Karpas-422 (cell line): ENCODE measurements at regions not wholly inside any gene's neighbourhood (a gene's known extent, or its start where the extent isn't known, plus 50 kb on each side); places are given as distances from the start of the nearest gene placed in this dataset.

Source experiments
- DNase-seq: peaks from one replicate; pipeline ENCODE4 v3.0.0-alpha.2; 2015
- H2AFZ ChIP-seq: fragments of 200-600 bp; sonication (generic); 2 replicates; pipeline ENCODE4 v1.6.1; 2014; ENCODE audit warnings: antibody characterized with exemption, low read length, mixed read lengths
- H3K27ac ChIP-seq: fragments of 200-600 bp; sonication (generic); 2 replicates; pipeline ENCODE4 v1.5.1; 2014; ENCODE audit warnings: mild to moderate bottlenecking, low read length, moderate library complexity
- H3K27me3 ChIP-seq: fragments of 200-600 bp; sonication (generic); 2 replicates; pipeline ENCODE4 v1.6.1; 2014; ENCODE audit warnings: low read length, mixed read lengths
- H3K36me3 ChIP-seq: fragments of 200-600 bp; sonication (generic); 2 replicates; pipeline ENCODE4 v1.6.1; 2014; ENCODE audit warnings: low read length, mixed read lengths; ENCODE audit not compliant: insufficient read depth
- H3K4me1 ChIP-seq: fragments of 200-600 bp; sonication (generic); 2 replicates; pipeline ENCODE4 v1.6.1; 2014; ENCODE audit warnings: mild to moderate bottlenecking, low read length, mixed read lengths
- H3K4me2 ChIP-seq: fragments of 200-600 bp; sonication (generic); 2 replicates; pipeline ENCODE4 v1.6.1; 2014; ENCODE audit warnings: low read length, low read depth, mild to moderate bottlenecking; ENCODE audit not compliant: poor library complexity, severe bottlenecking
- H3K4me3 ChIP-seq: fragments of 200-600 bp; sonication (generic); 2 replicates; pipeline ENCODE4 v1.5.1; 2014; ENCODE audit warnings: mild to moderate bottlenecking, antibody characterized with exemption, low read length, mixed read lengths
- H3K79me2 ChIP-seq: fragments of 200-600 bp; sonication (generic); 2 replicates; pipeline ENCODE4 v1.6.1; 2014; ENCODE audit warnings: mild to moderate bottlenecking, low read length, mixed read lengths
- H3K9ac ChIP-seq: fragments of 200-600 bp; sonication (generic); 2 replicates; pipeline ENCODE4 v1.6.0; 2014; ENCODE audit warnings: low read length
- H3K9me2 ChIP-seq: fragments of 200-600 bp; sonication (generic), shearing (Covaris generic); replicated peaks from 2 replicates; pipeline ENCODE4 v1.6.0; 2014; ENCODE audit warnings: mild to moderate bottlenecking, low read length, moderate library complexity; ENCODE audit not compliant: insufficient read depth
- H3K9me3 ChIP-seq: fragments of 300-700, 200-600 bp; sonication (generic); 2 replicates; pipeline ENCODE4 v1.6.1; 2014; ENCODE audit warnings: low read length, mixed read lengths
- H4K20me1 ChIP-seq: fragments of 200-600 bp; sonication (generic); 2 replicates; pipeline ENCODE4 v1.6.1; 2014; ENCODE audit warnings: mild to moderate bottlenecking, antibody characterized with exemption, low read length, low read depth; ENCODE audit not compliant: insufficient read depth

GRCh38 chr13:40376867-40377535 is 289.4 kb downstream of the FOXO1 start:
- Histone ChIP-seq H3K9me2 (no peaks in the 10 kb centered on the region), H3K9me3 (no peaks in the 10 kb centered on the region), H3K4me2 (no peak overlapping the region), H3K9ac (no peak overlapping the region), H3K79me2 (no peaks in the 10 kb centered on the region), H3K4me3 (no peak overlapping the region), H4K20me1 (no peaks in the 10 kb centered on the region), H3K27me3 (no peaks in the 10 kb centered on the region), H2AFZ (no peak overlapping the region), H3K27ac (no peak overlapping the region), H3K36me3 (no peaks in the 10 kb centered on the region), H3K4me1 (peaks cover 4% of the 10 kb centered on the region)
- no peak for DNase-seq

- H3K4me3 ChIP-seq, result no peak overlapping the region
- no peak overlapping the region for H3K4me2 ChIP-seq
- no peak overlapping the region for H3K27ac ChIP-seq
- no peak overlapping the region for H2AFZ ChIP-seq
- H3K27me3 ChIP-seq, result no peaks in the 10 kb centered on the region
- peaks cover 4% of the 10 kb centered on the region for H3K4me1 ChIP-seq
- H3K36me3 ChIP-seq, result no peaks in the 10 kb centered on the region
- H3K9ac ChIP-seq, result no peak overlapping the region
- H3K9me3 ChIP-seq, result no peaks in the 10 kb centered on the region
- DNase-seq, result no peak
- H3K9me2 ChIP-seq, result no peaks in the 10 kb centered on the region
- no peaks in the 10 kb centered on the region for H4K20me1 ChIP-seq
- no peaks in the 10 kb centered on the region for H3K79me2 ChIP-seq
Measured at GRCh38 chr13:40377783-40378182, 288.7 kb downstream of the FOXO1 start.

- Histone ChIP-seq H3K4me2 (no peak overlapping the region), H3K27me3 (no peaks in the 10 kb centered on the region), H3K4me1 (peaks cover 4% of the 10 kb centered on the region), H3K9ac (no peak overlapping the region), H3K9me2 (no peaks in the 10 kb centered on the region), H3K4me3 (no peak overlapping the region), H3K9me3 (no peaks in the 10 kb centered on the region), H3K79me2 (no peaks in the 10 kb centered on the region), H2AFZ (no peak overlapping the region), H4K20me1 (no peaks in the 10 kb centered on the region), H3K27ac (no peak overlapping the region), H3K36me3 (no peaks in the 10 kb centered on the region)
- no peak for DNase-seq
Measured at GRCh38 chr13:40379196-40379595, 287.2 kb downstream of the FOXO1 start.

- no peak for DNase-seq
- H3K79me2 ChIP-seq, result no peaks in the 10 kb centered on the region
- H2AFZ ChIP-seq, result no peak overlapping the region
- H3K9ac ChIP-seq, result no peak overlapping the region
- no peak overlapping the region for H3K4me2 ChIP-seq
- H3K9me3 ChIP-seq, result no peaks in the 10 kb centered on the region
- peaks cover 4% of the 10 kb centered on the region for H3K4me1 ChIP-seq
- H3K27me3 ChIP-seq, result no peaks in the 10 kb centered on the region
- H3K9me2 ChIP-seq, result no peaks in the 10 kb centered on the region
- no peak overlapping the region for H3K4me3 ChIP-seq
- H3K36me3 ChIP-seq, result no peaks in the 10 kb centered on the region
- no peaks in the 10 kb centered on the region for H4K20me1 ChIP-seq
- H3K27ac ChIP-seq, result no peak overlapping the region
Measured at GRCh38 chr13:40379794-40380578, 286.5 kb downstream of the FOXO1 start.

- Histone ChIP-seq H3K4me1 (peaks cover 4% of the 10 kb centered on the region), H3K79me2 (no peaks in the 10 kb centered on the region), H3K4me2 (no peak overlapping the region), H3K9me3 (no peaks in the 10 kb centered on the region), H3K27me3 (no peaks in the 10 kb centered on the region), H3K36me3 (no peaks in the 10 kb centered on the region), H3K9me2 (no peaks in the 10 kb centered on the region), H4K20me1 (no peaks in the 10 kb centered on the region), H3K27ac (no peak overlapping the region), H3K4me3 (no peak overlapping the region), H2AFZ (no peak overlapping the region), H3K9ac (no peak overlapping the region)
- no peak for DNase-seq
Measured at GRCh38 chr13:40381935-40382764, 284.3 kb downstream of the FOXO1 start.

GRCh38 chr13:40383132-40383531 is 283.3 kb downstream of the FOXO1 start:
- H2AFZ ChIP-seq, result no peak overlapping the region
- DNase-seq, result no peak
- peaks cover 5% of the 10 kb centered on the region; the same call in 1 of the 2 replicates for H3K4me1 ChIP-seq
- no peaks in the 10 kb centered on the region for H3K36me3 ChIP-seq
- H3K9me3 ChIP-seq, result no peaks in the 10 kb centered on the region
- no peak overlapping the region for H3K9ac ChIP-seq
- H3K79me2 ChIP-seq, result no peaks in the 10 kb centered on the region
- no peak overlapping the region for H3K4me2 ChIP-seq
- no peaks in the 10 kb centered on the region for H4K20me1 ChIP-seq
- H3K27me3 ChIP-seq, result no peaks in the 10 kb centered on the region
- no peaks in the 10 kb centered on the region for H3K9me2 ChIP-seq
- H3K27ac ChIP-seq, result no peak overlapping the region
- H3K4me3 ChIP-seq, result no peak overlapping the region

- no peaks in the 10 kb centered on the region for H3K9me3 ChIP-seq
- DNase-seq, result no peak
- H3K79me2 ChIP-seq, result no peaks in the 10 kb centered on the region
- H3K27ac ChIP-seq, result no peak overlapping the region
- no peaks in the 10 kb centered on the region for H3K27me3 ChIP-seq
- H3K9ac ChIP-seq, result no peak overlapping the region
- H3K4me3 ChIP-seq, result no peak overlapping the region
- H3K4me1 ChIP-seq, result peaks cover 13% of the 10 kb centered on the region
- no peaks in the 10 kb centered on the region for H4K20me1 ChIP-seq
- no peak overlapping the region for H2AFZ ChIP-seq
- no peak overlapping the region for H3K4me2 ChIP-seq
- no peaks in the 10 kb centered on the region for H3K36me3 ChIP-seq
- H3K9me2 ChIP-seq, result no peaks in the 10 kb centered on the region
Measured at GRCh38 chr13:40383885-40384284, 282.6 kb downstream of the FOXO1 start.
